K562 (cell line): ENCODE measurements at regions not wholly inside any gene's neighbourhood (a gene's known extent, or its start where the extent isn't known, plus 50 kb on each side); places are given as distances from the start of the nearest gene placed in this dataset.

Experiments
- ATAC-seq: fragments of 200-7000 bp; cut with Tn5 transposase; 3 replicates; pipeline ENCODE4 v1.9.1; 2020; ENCODE audit warnings: moderate library complexity
- BruUV-seq: library from RNA; stranded (reverse); fragments of 400-500 nt; replicated peaks from 2 replicates; lab custom pipeline; 2021; lab: Mats Ljungman, UMichigan
- CTCF ChIA-PET: fragments of 300-600 bp; formaldehyde crosslinking; extraction: SDS; loops from one replicate; lab custom pipeline; 2021; ENCODE audit warnings: low intra/inter-chr PET ratio; lab: Yijun Ruan, JAX
- POLR2A ChIA-PET: fragments of 300-600, 350-650 bp; sonication (Branson Sonifier 250); formaldehyde crosslinking; extraction: SDS; loops from one replicate; lab custom pipeline; 2021; ENCODE audit warnings: antibody characterized with exemption, inconsistent platforms; lab: Yijun Ruan, JAX
- DNase-seq, 4 experiments: peaks; one replicate each; pipeline versions ENCODE4 v3.0.0 to v3.0.0-alpha.2; 2011 to 2018; ENCODE audit warnings: low spot score in 3 of 4, mixed read lengths in 3 of 4; ENCODE audit errors: extremely low read depth in 1 of 4
- FAIRE-seq: peaks from 2 replicates; lab custom pipeline; 2011; peaks lifted over from hg19 to GRCh38; lab: Jason Lieb, UNC
- H2AFZ ChIP-seq: 2 replicates; pipeline ENCODE4 v1.6.0; 2011; ENCODE audit warnings: low read depth, low read length, control low read depth, inconsistent platforms
- H3K27ac ChIP-seq: fragments of 200-600 bp; 3 replicates; pipeline ENCODE4 v1.8.0; 2011; ENCODE audit warnings: low read depth, mild to moderate bottlenecking, control low read depth, inconsistent platforms, low read length, moderate library complexity, mixed read lengths; ENCODE audit errors: extremely low read depth
- H3K27me3 ChIP-seq, 2 experiments: fragments of 300-600 bp in 1 of 2; 2 replicates in 1 of 2; 3 replicates in 1 of 2; pipeline versions ENCODE4 v1.6.0 to v1.8.0; 2011; ENCODE audit warnings: inconsistent platforms in 2 of 2, low read length in 2 of 2, mild to moderate bottlenecking in 1 of 2, mixed read lengths in 1 of 2, moderate library complexity in 1 of 2; ENCODE audit not compliant: control insufficient read depth in 2 of 2, insufficient read depth in 2 of 2
- H3K36me3 ChIP-seq: fragments of 300-600 bp; 3 replicates; pipeline ENCODE4 v1.8.0; 2011; ENCODE audit warnings: mild to moderate bottlenecking, low read length, inconsistent platforms; ENCODE audit not compliant: control insufficient read depth, insufficient read depth
- H3K4me1 ChIP-seq, 2 experiments: fragments of 200-600 bp in 1 of 2; replicated peaks in 1 of 2; 2 replicates in 1 of 2; 3 replicates in 1 of 2; pipeline versions ENCODE4 v1.5.1 to v1.8.0; 2011; ENCODE audit warnings: inconsistent platforms in 2 of 2, low read length in 2 of 2, mild to moderate bottlenecking in 1 of 2, mixed read lengths in 1 of 2, moderate library complexity in 1 of 2; ENCODE audit not compliant: control insufficient read depth in 2 of 2, insufficient read depth in 2 of 2
- H3K4me2 ChIP-seq: 2 replicates; pipeline ENCODE4 v1.6.1; 2011; ENCODE audit warnings: low read length, control low read depth, inconsistent platforms, mixed read lengths; ENCODE audit not compliant: insufficient read depth
- H3K4me3 ChIP-seq: fragments of 200-600 bp; sonication (generic), shearing (Covaris generic); 2 replicates; pipeline ENCODE4 v1.5.1; 2016; ENCODE audit warnings: control low read depth, inconsistent platforms
- H3K79me2 ChIP-seq: fragments of 200-600 bp; 3 replicates; pipeline ENCODE4 v1.8.0; 2011; ENCODE audit warnings: low read length, inconsistent platforms; ENCODE audit not compliant: control insufficient read depth, insufficient read depth
- H3K9ac ChIP-seq, 2 experiments: 2 replicates each; pipeline versions ENCODE4 v1.6.0 to v1.6.1; 2011; ENCODE audit warnings: low read depth in 2 of 2, low read length in 2 of 2, control low read depth in 1 of 2, inconsistent platforms in 1 of 2, mild to moderate bottlenecking in 1 of 2, mixed read lengths in 1 of 2; ENCODE audit not compliant: insufficient read depth in 1 of 2
- H3K9me1 ChIP-seq: one replicate; pipeline ENCODE4 v1.6.0; 2011; ENCODE audit warnings: inconsistent platforms, mild to moderate bottlenecking, low read length, moderate library complexity; ENCODE audit not compliant: control insufficient read depth, insufficient read depth
- H3K9me3 ChIP-seq: replicated peaks from 2 replicates; pipeline ENCODE4 v1.5.1; 2011; ENCODE audit warnings: low read depth, low read length, inconsistent platforms; ENCODE audit not compliant: control insufficient read depth, insufficient read depth
- H4K20me1 ChIP-seq: replicated peaks from 2 replicates; pipeline ENCODE4 v1.6.1; 2011; ENCODE audit warnings: low read length, inconsistent platforms, mixed read lengths; ENCODE audit not compliant: control insufficient read depth, insufficient read depth
- HDGF ChIP-seq: fragments of 450-650 bp; IDR thresholded peaks from 2 replicates; pipeline ENCODE4 v1.6.1; 2016
- ZNF232 ChIP-seq: sonication (generic); formaldehyde crosslinking; IDR thresholded peaks from 2 replicates; pipeline ENCODE4 v1.8.0; 2022; ENCODE audit warnings: mild to moderate bottlenecking, missing genetic modification reagents
- ZNF444 ChIP-seq: fragments of 250-450 bp; sonication (Bioruptor Pico); IDR thresholded peaks from 2 replicates; pipeline ENCODE4 v1.4.0; 2020; ENCODE audit warnings: mild to moderate bottlenecking, moderate library complexity
- WGBS: fragments of 100-300 bp; shearing (Covaris generic); methylation state at CpG from one replicate; pipeline ENCODE4 v1.1.6; 2016; ENCODE audit warnings: low coverage, mixed read lengths; ENCODE audit not compliant: insufficient coverage; ENCODE audit errors: missing lambda C conversion rate; 5-methylcytosine and 5-hydroxymethylcytosine counted together
- in situ Hi-C: fragments of 300-500 bp; cut with MboI; formaldehyde crosslinking; loops from 4 replicates; pipeline ENCODE4 v1.15.0; 2018; ENCODE audit warnings: inconsistent platforms, mixed read lengths
- intact Hi-C: fragments of 100-400 bp; cut with micrococcal nuclease; formaldehyde crosslinking; loops from 2 replicates; pipeline ENCODE4 v1.14.2; 2022
- TF ChIP-seq, protein P1 (sequence below): sonication (generic); formaldehyde crosslinking; IDR thresholded peaks from 2 replicates; pipeline ENCODE4 v1.8.0; 2022; ENCODE audit warnings: missing genetic modification reagents, mild to moderate bottlenecking, borderline replicate concordance
- TF ChIP-seq, protein P2 (sequence below), 3 experiments: fragments of 200-800 bp in 1 of 3; sonication (Bioruptor generic) in 1 of 3; sonication (generic) in 1 of 3; formaldehyde crosslinking in 1 of 3; IDR thresholded peaks; 2 replicates each; pipeline versions ENCODE4 v1.6.1 to v1.8.0; 2016 to 2022; ENCODE audit warnings: mild to moderate bottlenecking in 2 of 3, missing compliant biosample characterization in 2 of 3, missing genetic modification characterization in 2 of 3, missing genetic modification reagents in 1 of 3

DNA sequence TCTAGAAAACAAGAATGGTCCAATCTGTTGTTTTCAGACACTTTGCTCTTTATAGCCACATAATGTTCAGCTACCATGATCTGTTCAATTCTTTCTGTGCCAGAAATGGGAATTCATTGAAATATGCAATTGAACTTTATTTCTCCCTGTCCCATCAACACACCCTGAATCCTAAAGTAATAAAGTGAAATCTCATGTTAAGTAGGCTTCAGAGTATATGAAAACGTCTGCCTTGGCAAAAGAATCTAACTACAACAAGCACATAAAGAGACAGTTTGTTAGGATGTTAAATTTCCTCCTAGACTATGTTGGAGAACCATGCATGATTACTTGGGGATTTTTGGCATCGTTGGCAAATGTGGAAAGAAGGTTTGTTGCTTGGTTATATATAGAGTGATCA is 722.7 kb downstream of the XPNPEP1 start:
- ChIA-PET POLR2A (no interaction called here), CTCF (no interaction called here)
- BruUV-seq: no TSS peak
- Histone ChIP-seq H3K27me3 (no peaks in the 10 kb centered on the region), H3K9me1 (no peaks in the 10 kb centered on the region), H3K4me2 (no peak overlapping the region), H3K4me1 (no peaks in the 10 kb centered on the region), H3K9ac (no peak overlapping the region), H3K27ac (no peak overlapping the region), H3K9me3 (no peaks in the 10 kb centered on the region), H2AFZ (no peak overlapping the region), H4K20me1 (no peaks in the 10 kb centered on the region), H3K4me3 (no peak overlapping the region), H3K36me3 (no peaks in the 10 kb centered on the region), H3K79me2 (no peaks in the 10 kb centered on the region)
- intact Hi-C loops (no loop called here), in situ Hi-C loops (no loop called here)
- FAIRE-seq: no peak
- DNase-seq: no peak
- TF ChIP-seq, protein P1, sequence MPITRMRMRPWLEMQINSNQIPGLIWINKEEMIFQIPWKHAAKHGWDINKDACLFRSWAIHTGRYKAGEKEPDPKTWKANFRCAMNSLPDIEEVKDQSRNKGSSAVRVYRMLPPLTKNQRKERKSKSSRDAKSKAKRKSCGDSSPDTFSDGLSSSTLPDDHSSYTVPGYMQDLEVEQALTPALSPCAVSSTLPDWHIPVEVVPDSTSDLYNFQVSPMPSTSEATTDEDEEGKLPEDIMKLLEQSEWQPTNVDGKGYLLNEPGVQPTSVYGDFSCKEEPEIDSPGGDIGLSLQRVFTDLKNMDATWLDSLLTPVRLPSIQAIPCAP: no peak
- no peak for TF ChIP-seq ZNF232 (CRISPR knock-in tag)
- TF ChIP-seq HDGF: no peak
- TF ChIP-seq, protein P2, sequence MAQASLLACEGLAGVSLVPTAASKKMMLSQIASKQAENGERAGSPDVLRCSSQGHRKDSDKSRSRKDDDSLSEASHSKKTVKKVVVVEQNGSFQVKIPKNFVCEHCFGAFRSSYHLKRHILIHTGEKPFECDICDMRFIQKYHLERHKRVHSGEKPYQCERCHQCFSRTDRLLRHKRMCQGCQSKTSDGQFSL (CRISPR knock-in tag; IDR thresholded peaks at IDR 0.05): no peak
- TF ChIP-seq, protein P2 (tag; IDR thresholded peaks at IDR 0.05): no peak
- no peak for TF ChIP-seq ZNF444
- no peak for ATAC-seq
- 8% methylated on average over 2 of the region's 2 CpGs for WGBS
